ENCODE measurements at regions not wholly inside any gene's neighbourhood (a gene's known extent, or its start where the extent isn't known, plus 50 kb on each side); places are given as distances from the start of the nearest gene placed in this dataset.

DNA sequence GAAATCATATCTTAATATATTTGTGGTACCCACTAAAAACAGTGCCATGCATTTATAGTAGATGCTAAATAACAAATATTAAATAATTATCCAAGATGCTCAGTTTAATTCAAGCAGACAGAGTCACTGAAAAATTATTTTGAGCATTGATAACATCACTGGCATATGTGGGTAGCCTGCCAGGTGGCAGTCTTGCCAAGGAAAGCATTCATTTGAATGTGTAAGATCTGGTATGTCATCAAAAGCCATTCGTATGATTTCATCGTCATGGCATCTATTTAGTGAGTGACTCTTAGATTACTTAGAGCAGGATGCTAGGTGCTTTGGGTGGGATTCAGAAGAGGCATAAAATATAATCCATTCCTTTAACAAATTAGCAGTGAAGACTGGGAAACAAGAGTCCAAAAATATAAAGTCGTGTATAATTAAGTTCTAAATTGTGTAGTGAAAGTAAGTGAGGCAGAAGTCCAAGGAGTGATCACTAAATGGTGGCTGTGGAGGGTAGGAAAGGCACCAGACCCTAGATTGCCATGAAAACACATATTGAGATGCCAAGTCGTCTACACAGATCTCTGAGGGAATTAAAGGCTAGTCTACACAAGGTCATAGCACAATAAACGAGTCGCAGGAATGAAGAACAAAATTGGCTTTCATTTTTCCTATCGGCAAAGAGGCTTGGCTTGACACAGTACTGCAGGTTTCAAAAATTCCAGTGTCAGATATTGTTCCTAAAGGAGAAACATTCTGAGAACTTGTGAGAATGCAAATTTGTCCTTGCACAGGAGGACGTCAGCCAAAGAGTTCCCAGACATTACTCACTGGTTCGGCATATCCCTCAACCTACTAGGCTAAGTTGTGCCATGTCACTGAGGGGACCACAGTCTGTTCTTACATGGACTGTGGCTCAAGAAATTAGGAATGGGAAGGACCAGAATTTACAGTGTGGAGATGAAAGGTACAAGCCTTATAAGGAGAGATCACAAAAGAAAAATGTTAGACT is 130.8 kb downstream of the LYPLAL1 start:
- DNase-seq = peak; percentile 56

DNA sequence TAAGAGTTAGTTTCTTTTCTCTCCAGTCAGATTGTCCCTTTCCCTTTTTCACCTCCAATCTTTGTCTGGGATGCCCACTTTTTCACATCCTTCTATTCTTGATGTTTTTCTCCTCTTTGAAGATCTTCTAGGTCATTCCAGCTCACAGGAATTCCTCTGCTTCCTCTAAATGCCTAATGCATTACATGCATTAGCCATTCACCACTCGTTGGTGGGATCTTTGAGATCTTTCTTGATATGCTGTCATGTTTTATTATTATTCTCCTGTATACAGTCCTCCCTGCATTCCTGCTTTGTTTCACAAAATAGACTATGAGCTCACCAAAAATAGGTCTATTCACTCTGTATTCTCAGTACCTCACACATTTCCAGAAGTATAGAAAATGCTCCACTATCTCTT is 129.0 kb downstream of the LYPLAL1 start:
- DNase-seq = no peak

DNA sequence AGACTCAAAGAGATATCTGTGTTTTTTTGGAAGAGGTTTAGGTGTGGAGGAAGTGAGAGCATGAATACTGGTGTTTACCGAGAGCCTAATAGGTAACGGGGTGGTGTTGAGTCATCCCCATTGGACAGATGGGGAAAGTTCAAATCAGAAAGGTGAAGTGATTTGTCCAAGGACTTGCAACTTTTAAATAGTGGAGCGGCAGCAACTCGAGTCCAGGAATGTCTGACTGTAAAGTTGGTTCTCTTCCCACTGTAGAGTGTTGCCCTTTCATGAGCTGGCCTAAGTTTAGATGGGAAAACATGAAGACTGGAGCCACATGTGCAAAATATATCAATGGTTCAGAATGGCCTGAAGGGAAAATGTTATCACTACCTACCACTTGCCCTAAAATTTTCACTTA is 125.7 kb downstream of the LYPLAL1 start:
- DNase-seq = no peak

DNA sequence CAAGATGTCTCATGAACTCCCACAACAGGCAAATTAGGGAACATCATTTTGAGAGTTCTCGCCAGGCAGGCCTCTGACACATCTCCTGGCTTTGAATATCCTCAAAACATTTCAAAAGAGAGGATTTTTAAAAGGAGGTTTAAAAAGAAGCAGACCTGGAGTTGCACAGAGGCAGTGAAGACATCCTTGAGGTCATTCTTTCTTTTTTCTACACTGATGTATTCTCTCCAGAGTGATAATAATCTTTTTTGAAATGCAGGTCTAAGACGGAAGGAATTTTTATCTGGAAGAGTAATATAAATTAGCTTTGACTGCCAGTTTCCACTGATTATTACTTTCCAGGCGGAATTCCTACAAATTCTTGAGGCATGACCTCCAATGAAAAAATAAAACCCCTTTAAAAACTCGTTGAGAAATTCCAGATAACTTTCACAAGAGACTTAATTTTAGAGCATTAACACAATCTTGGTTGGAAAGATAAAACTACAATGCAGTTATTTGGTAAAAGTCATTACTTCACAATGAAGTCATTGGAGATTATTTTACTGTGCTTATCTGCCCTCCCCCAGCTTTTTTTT is 125.0 kb downstream of the LYPLAL1 start:
- DNase-seq = no peak

DNA sequence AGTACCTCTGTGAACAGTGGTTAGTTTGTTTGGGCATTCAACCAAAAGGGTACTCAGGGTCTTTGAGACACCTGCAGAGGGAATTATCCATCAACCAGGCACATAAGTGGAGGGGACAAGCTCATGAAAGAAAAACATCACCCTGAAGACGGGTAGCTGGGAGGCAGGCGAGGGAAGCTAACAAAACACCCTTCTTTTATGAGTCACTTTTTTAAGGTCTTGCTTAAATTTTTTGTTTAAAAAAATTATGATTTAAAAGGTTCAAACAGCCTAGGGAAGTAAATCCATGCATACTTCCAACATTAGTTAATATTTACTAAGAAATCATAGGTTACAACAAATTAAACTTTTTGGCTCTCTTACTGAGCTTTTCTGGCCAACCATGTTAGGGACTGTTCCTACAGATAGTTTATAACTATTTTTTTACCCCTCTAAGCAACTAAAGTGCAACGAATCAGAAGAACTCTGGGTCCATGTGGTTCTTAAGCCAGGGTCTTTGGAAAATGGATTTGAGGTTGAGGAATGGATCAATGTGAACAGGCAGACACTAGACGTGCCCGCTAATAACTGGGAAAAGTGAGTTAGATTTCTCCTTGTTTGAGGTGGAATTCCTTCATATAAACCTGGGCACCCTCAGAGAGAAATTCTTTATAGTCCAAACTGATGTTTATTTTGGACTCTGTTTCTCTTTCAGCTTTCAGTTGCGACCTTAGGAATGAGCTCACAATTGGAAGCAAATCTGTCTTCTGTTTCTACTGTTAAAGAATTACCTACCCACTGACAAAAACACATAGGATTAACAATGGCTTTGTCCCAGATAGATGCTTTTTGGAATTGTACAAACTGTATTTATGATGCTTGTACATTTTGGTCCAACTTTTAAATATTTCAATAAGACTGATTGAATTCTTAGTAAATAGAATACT is 123.0 kb downstream of the LYPLAL1 start:
- DNase-seq = no peak

DNA sequence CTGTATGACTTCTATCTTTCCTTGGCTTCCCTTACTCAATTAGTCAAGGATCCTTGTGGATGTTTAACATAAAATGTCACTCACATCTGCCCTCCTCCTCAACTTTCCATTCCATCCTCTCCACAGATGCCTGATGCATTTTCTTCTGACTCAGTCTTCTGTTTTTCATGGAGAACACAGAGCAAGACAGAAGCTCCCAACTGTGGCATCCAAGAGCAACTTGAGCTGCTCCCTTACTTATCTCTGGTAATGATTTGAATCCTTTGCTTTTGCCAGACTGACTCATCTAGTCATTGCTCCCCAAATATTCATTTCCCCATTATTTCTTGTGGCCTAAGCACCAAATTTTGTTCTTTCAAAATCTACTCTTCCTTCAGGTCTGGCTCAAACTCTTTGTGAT is 120.6 kb downstream of the LYPLAL1 start:
- DNase-seq = no peak

DNA sequence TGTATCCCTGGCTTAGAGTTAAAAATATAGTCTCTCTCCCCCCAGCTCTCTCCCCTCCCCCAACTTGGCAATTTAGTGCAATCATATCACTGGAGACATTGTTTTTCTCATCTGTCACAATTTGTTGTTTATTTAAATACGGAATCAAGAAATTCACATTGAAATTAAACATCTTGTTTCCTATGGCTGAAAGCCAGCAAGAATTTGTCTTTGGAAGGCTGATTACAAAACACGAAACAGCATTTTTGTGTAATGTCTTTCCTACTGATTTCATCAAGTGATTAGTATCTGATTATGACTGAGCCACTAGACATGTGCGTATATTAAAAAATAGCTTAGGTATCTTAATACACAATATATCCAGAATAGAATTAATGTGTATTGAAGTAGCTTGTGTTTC is 119.7 kb downstream of the LYPLAL1 start:
- no peak for DNase-seq

DNA sequence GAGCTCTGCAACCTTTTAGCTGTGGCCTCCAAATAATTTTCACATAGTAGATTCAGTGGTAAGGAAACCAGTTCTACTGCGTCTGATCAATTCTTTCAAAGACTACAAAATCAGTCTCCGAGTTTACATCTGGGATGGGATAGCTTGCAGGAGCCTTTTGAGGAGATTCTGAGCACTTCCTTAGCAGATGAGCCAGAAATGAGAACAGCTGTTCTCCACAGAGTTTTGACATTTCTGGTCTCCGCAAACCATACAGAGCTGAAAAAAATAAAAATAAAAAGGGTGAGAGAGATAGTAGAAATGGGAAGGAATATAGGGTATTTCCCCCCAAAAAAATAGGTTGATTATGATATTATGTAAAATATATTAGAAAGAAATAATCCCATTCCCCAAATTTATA is 119.3 kb downstream of the LYPLAL1 start:
- no peak for DNase-seq

DNA sequence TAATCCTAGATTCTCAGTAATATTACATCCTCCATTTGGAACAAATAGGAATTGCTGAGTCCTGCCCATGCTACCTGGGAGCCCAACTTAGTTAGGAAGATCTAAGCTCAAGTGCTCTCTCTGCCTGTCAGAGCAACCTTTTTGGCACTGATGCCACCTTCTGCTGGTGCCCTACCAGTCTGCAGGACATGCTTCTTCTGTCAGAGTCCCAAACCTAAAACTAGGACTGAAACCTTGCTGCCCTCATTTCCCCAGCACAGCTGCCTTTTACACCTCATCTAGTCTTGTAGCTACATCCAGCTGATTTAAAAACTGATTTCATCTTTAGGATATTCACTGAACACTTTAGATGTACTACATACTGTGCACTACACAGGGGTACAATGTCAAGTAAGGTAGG is 118.7 kb downstream of the LYPLAL1 start:
- DNase-seq = no peak

DNA sequence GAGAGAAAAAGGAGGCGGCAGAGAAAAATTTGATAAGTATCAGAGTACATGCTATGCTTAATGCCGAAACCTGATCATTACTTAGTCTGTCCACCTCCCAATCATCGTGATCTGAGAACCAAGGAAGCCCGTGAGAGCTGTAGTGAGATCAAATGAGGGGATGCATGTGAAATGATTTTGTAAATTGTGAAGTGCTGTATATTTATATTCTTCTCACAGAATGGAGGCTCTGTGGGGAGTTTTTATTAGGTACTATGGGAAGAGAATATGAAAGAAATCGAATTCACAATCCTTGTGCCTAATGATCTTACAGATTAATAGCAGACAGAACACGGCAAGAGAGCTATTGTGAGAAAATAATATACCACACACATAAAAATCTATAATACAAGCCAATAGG is 115.5 kb downstream of the LYPLAL1 start:
- DNase-seq = no peak

DNA sequence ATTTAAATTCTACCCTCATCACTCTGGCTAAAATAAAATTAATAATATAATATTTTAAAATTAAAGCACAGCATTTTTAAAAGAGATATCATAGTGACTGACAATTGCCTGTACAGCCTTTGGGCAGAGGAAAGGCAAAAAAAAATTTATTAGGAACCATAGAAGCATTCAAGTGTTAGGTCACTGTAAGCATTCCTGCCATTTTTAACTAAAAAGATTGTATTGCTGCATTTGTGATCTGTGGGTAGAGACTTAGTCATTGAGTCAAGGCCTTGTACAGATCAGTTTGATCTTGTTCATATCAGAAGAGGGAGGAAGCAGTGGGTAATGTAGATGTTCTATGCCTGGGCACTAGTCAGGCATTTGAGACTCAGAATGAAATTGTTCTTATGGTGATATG is 109.9 kb downstream of the LYPLAL1 start:
- DNase-seq = no peak

DNA sequence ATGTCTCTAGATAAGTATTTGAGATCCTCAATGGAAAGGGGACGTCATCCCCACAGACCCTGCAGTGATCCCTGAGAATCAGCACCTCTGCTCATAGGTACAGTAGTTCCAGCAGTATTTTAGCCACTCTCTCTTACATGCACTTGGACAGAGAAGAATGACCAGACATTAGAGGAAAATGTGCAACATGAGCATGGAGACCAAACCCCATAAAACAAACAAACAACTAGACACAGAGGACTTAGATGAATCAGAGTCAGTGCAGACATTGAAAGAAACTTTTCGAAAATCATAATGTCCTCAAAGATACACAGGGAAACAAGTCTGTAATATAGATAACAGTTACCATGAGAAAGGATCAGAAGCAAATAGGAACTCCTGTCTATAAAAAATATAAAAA is 108.2 kb downstream of the LYPLAL1 start:
- no peak for DNase-seq

DNA sequence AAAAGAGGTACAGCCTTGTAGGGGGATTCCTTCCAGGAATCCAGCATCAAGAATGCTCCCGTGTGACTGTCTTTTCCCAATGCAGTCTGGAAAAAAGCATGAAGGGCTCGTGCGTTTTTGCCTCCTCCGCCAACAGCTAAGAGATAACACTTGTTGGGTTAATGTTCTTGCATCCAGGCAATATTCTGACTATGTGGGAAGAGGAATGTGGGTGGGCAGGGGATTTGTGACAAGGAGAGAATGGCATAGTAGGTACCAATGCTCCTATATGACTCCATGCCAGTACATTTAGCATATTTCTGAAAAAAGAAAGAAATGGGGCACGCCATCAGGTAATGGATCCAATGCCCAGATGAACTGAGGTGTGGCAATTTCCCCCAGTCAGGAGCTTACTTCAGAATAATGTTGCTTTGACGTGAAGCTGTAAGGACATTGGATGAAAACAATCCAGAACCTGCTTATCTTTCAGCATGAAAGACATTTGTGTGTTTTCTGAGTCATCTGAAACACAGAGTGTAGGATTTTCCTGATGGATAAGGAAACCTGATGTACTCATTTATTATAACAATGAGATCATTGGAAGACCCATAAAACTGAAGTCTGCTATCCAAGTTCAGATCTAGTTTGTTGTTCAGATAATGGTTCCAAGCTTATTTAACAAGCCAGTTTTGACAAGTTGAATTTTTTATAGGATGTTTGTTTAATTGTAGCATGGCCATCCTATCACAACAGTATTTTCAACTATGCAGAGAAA is 105.5 kb downstream of the LYPLAL1 start:
- DNase-seq = no peak

DNA sequence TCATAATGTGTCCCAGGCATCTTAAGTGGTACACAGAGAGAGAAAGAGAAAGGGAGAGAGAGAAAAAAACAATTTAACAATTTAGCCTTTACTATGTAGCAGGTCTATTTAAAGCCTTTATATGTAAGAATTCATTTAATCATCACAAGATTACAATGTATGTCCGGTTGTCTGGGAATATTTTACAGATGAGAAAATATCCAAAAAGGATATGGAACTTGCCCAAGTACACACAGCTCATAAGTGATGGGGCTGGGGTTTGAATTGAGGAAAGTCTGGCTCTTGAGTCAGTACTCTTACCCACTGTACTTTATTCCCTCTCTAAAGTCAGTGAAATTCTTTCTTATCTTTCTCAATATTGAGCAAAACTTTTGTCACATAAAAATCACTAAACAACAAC is 104.6 kb downstream of the LYPLAL1 start:
- no peak for DNase-seq

DNA sequence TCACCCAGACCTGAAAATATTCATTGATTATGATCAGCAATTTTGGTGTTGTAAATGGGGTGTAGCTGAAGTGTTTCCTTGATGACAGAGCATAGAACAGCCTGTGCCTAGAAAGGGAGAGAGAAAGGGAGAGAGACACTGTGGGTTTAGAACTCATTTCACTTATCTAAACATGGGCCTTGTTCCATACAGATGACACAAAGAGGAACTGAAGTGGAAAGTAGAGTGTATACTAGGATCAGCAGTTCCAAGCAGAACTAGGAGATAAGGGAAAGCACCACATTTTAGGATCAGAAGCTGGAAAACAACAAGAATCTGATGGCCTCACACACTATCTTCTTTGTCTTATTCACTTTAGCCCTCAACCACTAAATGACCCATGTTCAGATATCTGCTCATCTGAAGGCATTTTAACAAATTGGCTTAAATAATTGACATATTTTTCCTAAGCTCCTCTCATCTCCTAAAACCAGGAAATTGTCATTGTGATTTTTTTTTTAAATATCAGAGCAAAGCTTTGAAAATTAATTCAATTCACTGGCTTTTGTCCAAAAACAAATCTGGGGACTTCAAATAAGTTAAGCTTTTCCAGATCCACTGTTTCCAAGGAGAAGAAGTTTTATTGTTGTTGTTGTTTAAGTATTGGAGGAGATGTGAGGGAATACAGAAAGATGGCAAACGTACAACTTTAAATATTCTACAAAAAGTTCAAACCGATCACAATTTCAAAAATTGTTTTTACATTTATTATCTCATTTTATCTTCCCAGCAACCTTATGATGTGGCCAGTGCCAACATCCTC is 103.8 kb downstream of the LYPLAL1 start:
- DNase-seq = no peak

DNA sequence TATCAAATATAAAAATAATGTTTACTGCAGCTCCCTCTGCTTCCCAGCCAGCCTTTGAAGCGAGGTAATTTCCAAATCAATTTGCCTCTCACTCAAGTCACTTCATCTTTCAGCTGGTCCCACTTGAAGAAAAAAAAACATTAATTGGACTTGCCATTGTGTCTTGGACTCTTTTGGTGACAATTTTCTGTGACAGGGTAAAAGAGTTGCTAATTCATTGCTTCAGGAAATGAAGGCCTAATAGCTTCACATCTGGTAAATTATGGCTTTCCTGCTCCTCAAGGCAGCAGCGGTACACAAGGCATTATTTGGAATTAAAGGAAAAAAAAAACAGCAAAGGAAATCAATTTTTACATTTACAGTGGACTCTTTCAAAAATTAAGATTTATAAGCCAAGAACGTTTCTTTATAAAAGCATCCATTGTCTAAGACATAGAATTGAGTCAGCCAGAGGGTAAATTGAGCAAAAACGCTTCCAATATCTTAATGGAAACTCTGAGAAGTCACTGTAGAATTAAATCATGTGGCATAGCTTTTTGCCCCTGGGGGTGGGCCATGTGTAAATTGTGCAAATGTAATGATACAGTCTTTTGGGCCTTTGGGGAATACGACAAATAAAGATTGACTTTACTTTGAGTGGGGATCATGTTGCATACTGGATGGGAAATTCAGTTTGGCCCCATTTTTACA is 102.5 kb downstream of the LYPLAL1 start:
- DNase-seq = no peak

DNA sequence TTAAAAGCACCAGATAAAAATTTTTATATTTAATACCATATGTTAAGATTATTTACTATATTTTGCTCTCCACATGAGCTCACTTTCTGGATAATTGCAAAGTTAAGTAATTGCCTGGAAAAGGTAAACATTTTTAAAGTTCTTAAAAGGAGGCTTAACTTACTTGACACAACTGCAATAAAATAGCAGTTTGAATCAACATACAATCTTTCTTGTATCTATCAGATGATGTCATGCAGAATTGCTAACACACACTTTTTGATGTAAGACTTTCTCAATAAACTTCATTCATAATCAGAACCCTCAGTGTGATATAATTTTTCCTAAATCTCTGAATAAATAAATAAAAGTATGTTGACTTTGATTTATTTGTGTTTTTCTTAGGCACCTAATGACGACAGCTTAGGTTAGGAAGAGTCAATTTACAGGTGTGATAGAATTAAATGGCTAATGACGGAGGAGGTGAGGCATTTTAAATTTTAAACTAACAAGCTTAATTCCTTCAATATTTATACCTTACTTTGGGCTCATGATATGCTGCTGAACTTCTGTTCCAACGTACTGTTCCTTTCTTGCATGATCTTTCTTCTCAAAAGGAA is 99.5 kb downstream of the LYPLAL1 start:
- DNase-seq = no peak

DNA sequence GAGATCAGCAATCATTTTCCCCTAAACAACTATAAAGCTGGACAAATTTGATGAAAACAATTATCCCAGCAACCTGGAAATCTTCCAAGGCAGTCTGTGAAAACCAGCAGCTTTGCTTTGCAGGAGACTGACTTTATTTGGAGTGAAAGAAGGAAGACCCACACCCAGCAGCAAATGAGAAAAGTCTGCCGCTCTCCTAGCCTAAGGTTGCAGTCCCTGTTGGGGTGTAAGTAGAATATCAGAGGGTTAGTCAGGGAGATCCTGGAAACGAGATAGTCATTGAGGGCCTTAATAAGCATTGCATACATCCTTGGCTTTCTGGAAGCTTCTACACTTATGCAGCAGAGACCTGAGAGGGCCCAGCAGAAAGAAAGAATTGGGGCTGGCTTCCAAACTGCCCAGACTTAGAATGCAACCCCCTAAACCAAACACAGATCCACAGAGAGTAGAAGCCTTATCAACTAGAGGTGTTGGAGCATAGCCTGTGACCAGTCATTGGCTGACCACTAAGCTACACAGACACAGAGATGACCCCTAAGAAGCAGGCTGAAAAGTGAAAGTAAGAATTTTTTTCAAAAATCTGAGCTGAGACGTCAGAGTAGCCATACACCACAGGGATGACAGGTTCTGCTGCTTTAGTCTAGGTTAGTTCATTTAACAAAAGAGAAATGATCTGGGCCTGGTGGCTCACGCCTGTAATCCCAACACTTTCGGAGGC is 98.3 kb downstream of the LYPLAL1 start:
- DNase-seq = no peak

DNA sequence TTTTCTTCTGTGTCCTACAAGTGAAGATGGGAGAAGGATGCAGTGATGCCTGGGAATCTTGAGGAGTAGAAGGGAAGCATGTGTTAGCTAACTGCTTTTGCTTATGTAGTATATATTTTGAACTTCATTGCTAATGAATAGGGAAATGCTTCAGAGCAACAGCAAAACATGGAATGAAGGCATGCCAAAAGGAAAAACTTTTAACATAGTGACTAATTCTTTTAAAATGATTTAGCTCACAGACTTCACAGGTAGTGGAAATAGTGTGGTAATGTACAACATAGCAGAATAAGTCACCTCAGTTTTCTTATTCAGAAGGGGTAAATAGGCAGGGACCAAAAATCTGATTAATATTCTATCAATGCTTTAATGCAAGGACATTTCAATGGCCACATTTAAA is 95.5 kb downstream of the LYPLAL1 start:
- DNase-seq = no peak

DNA sequence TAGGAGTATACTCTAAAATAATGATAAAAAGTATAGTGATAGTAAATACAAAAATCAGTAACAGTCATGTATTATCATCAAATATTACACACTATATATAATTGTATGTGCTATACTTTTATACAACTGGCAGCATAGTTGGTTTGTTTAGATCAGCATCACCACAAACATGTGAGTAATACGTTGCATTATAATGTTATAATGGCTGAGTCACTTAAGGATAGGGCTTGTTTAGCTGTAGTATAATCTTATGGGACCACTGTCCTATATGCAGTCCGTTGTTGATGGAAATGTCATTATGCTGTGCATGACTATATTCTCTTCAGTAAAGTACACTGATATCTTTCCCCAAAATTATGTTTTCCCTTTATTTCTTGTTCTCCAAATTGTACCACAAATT is 92.8 kb downstream of the LYPLAL1 start:
- DNase-seq = no peak

All from T1000 (cell line).